GM18873 (cell line): ENCODE measurements at regions not wholly inside any gene's neighbourhood (a gene's known extent, or its start where the extent isn't known, plus 50 kb on each side); places are given as distances from the start of the nearest gene placed in this dataset.

ENCODE experiments used
- ATAC-seq: cut with Tn5 transposase; IDR thresholded peaks from one replicate; pipeline ENCODE4 v1.9.1; 2021; ENCODE audit warnings: mild to moderate bottlenecking, moderate library complexity, moderate number of reproducible peaks; ENCODE audit not compliant: unreplicated experiment, low FRiP score

- ATAC-seq, result no peak
These were observed 244.6 kb upstream of the SPRY2 start for GRCh38 chr13:80585531-80585930.

GRCh38 chr13:80584785-80585184 lies 243.9 kb upstream of the SPRY2 start:
- no peak for ATAC-seq

GRCh38 chr13:80584306-80584705 lies 243.4 kb upstream of the SPRY2 start:
- ATAC-seq, result no peak

- ATAC-seq, result no peak
These were observed 237.2 kb upstream of the SPRY2 start for GRCh38 chr13:80577926-80578670.

- no peak for ATAC-seq
These were observed 236.4 kb upstream of the SPRY2 start for GRCh38 chr13:80577285-80577684.

GRCh38 chr13:80574113-80574850 lies 233.4 kb upstream of the SPRY2 start:
- ATAC-seq, result no peak

- no peak for ATAC-seq
These were observed 232.0 kb upstream of the SPRY2 start for GRCh38 chr13:80572923-80573316.

- no peak for ATAC-seq
These were observed 231.5 kb upstream of the SPRY2 start for GRCh38 chr13:80572308-80572922.

GRCh38 chr13:80571346-80572307 lies 230.7 kb upstream of the SPRY2 start:
- no peak for ATAC-seq

GRCh38 chr13:80563439-80563838 lies 222.5 kb upstream of the SPRY2 start:
- no peak for ATAC-seq

GRCh38 chr13:80562433-80563156 lies 221.7 kb upstream of the SPRY2 start:
- ATAC-seq, result no peak

- no peak for ATAC-seq
These were observed 219.7 kb upstream of the SPRY2 start for GRCh38 chr13:80560609-80561008.

GRCh38 chr13:80559944-80560343 lies 219.0 kb upstream of the SPRY2 start:
- no peak for ATAC-seq

GRCh38 chr13:80558074-80558473 lies 217.1 kb upstream of the SPRY2 start:
- no peak for ATAC-seq

- ATAC-seq, result no peak
These were observed 215.1 kb upstream of the SPRY2 start for GRCh38 chr13:80555796-80556678.

- ATAC-seq, result no peak
These were observed 212.0 kb upstream of the SPRY2 start for GRCh38 chr13:80552851-80553440.

GRCh38 chr13:80551650-80552497 lies 210.9 kb upstream of the SPRY2 start:
- no peak for ATAC-seq
